IMR-90 (cell line): ENCODE measurements at regions not wholly inside any gene's neighbourhood (a gene's known extent, or its start where the extent isn't known, plus 50 kb on each side); places are given as distances from the start of the nearest gene placed in this dataset.

Experiments used
- CEBPB ChIP-seq: IDR thresholded peaks from 2 replicates; pipeline ENCODE4 v1.6.1; 2012; ENCODE audit warnings: low read depth, low read length, improper control_type of control experiment
- CTCF ChIP-seq: conservative IDR thresholded peaks from 2 replicates; pipeline ENCODE4 v1.5.1; 2012; ENCODE audit warnings: mild to moderate bottlenecking, low read depth, low read length, improper control_type of control experiment
- MAZ ChIP-seq: IDR thresholded peaks from 2 replicates; pipeline ENCODE4 v1.6.1; 2012; ENCODE audit warnings: low read depth, mild to moderate bottlenecking, low read length, improper control_type of control experiment, moderate library complexity, borderline replicate concordance
- POLR2A ChIP-seq: IDR thresholded peaks from 2 replicates; pipeline ENCODE4 v1.6.1; 2012; ENCODE audit warnings: mild to moderate bottlenecking, low read depth, low read length
- RAD21 ChIP-seq: IDR thresholded peaks from 2 replicates; pipeline ENCODE4 v1.6.1; 2012; ENCODE audit warnings: low read length, improper control_type of control experiment
- RCOR1 ChIP-seq: IDR thresholded peaks from 2 replicates; pipeline ENCODE4 v1.6.1; 2012; ENCODE audit warnings: mild to moderate bottlenecking, low read length, improper control_type of control experiment; ENCODE audit not compliant: insufficient replicate concordance

GRCh38 chr19:31138077-31138476 is 211.2 kb downstream of the TSHZ3 start:
- TF ChIP-seq CTCF (no peak), MAZ (no peak), POLR2A (no peak), RAD21 (no peak), RCOR1 (no peak), CEBPB (no peak)
